GM21367 (cell line): ENCODE measurements at regions not wholly inside any gene's neighbourhood (a gene's known extent, or its start where the extent isn't known, plus 50 kb on each side); places are given as distances from the start of the nearest gene placed in this dataset.

Experiments used
- ATAC-seq: cut with Tn5 transposase; IDR thresholded peaks from one replicate; pipeline ENCODE4 v1.9.1; 2021; ENCODE audit not compliant: unreplicated experiment

- no peak for ATAC-seq
These were observed 201.3 kb downstream of the JCAD start for GRCh38 chr10:29857843-29858701.

GRCh38 chr10:29856295-29856694 is 203.1 kb downstream of the JCAD start:
- no peak for ATAC-seq

GRCh38 chr10:29853913-29854312 is 205.5 kb downstream of the JCAD start:
- ATAC-seq, result no peak

GRCh38 chr10:29851241-29851640 is 208.1 kb downstream of the JCAD start:
- ATAC-seq, result no peak

GRCh38 chr10:29850371-29850770 is 209.0 kb downstream of the JCAD start:
- ATAC-seq, result no peak

GRCh38 chr10:29849886-29850285 is 209.5 kb downstream of the JCAD start:
- ATAC-seq, result no peak

GRCh38 chr10:29849126-29849833 is 210.1 kb downstream of the JCAD start:
- no peak for ATAC-seq

GRCh38 chr10:29846881-29847280 is 212.1 kb upstream of the SVIL start:
- no peak for ATAC-seq

GRCh38 chr10:29845166-29845565 is 210.4 kb upstream of the SVIL start:
- no peak for ATAC-seq

- no peak for ATAC-seq
These were observed 208.4 kb upstream of the SVIL start for GRCh38 chr10:29843143-29843542.

GRCh38 chr10:29841724-29842649 is 207.2 kb upstream of the SVIL start:
- ATAC-seq, result no peak

GRCh38 chr10:29840516-29841276 is 205.9 kb upstream of the SVIL start:
- ATAC-seq, result no peak

- ATAC-seq, result no peak
These were observed 205.2 kb upstream of the SVIL start for GRCh38 chr10:29839826-29840515.

- ATAC-seq, result no peak
These were observed 203.8 kb upstream of the SVIL start for GRCh38 chr10:29838539-29838938.

- no peak for ATAC-seq
These were observed 202.8 kb upstream of the SVIL start for GRCh38 chr10:29837586-29837985.

- ATAC-seq, result no peak
These were observed 201.6 kb upstream of the SVIL start for GRCh38 chr10:29836396-29836795.

GRCh38 chr10:29835055-29835454 is 200.3 kb upstream of the SVIL start:
- ATAC-seq, result no peak

- ATAC-seq, result no peak
These were observed 196.1 kb upstream of the SVIL start for GRCh38 chr10:29830531-29831512.

- ATAC-seq, result no peak
These were observed 195.0 kb upstream of the SVIL start for GRCh38 chr10:29829776-29830175.
